ENCODE measurements at regions not wholly inside any gene's neighbourhood (a gene's known extent, or its start where the extent isn't known, plus 50 kb on each side); places are given as distances from the start of the nearest gene placed in this dataset.

- no peak overlapping the region for H3K27ac ChIP-seq
- TF ChIP-seq POLR2AphosphoS5 (IDR thresholded peaks at IDR 0.05; ENCODE audit: borderline replicate concordance, low read depth, low read length), result no peak
- no peak for TF ChIP-seq FOXP2 (optimal IDR thresholded peaks at IDR 0.05; ENCODE audit: control extremely low read depth, extremely low read length, insufficient read depth)
- TF ChIP-seq EZH2 (IDR thresholded peaks at IDR 0.05), result no peak
- H3K9me3 ChIP-seq (ENCODE audit: low read depth, low read length), result no peaks in the 10 kb centered on the region
- H3K4me3 ChIP-seq, result no peak overlapping the region
- DNase-seq (ENCODE audit: low read depth, low spot score), result no peak
- no peaks in the 10 kb centered on the region for H3K36me3 ChIP-seq (ENCODE audit: insufficient read depth, low read length)
- no peak overlapping the region for H3K9ac ChIP-seq (ENCODE audit: insufficient read length)
These were observed 323.5 kb downstream of the PLK2 start for GRCh38 chr5:58136406-58136805.

DNA sequence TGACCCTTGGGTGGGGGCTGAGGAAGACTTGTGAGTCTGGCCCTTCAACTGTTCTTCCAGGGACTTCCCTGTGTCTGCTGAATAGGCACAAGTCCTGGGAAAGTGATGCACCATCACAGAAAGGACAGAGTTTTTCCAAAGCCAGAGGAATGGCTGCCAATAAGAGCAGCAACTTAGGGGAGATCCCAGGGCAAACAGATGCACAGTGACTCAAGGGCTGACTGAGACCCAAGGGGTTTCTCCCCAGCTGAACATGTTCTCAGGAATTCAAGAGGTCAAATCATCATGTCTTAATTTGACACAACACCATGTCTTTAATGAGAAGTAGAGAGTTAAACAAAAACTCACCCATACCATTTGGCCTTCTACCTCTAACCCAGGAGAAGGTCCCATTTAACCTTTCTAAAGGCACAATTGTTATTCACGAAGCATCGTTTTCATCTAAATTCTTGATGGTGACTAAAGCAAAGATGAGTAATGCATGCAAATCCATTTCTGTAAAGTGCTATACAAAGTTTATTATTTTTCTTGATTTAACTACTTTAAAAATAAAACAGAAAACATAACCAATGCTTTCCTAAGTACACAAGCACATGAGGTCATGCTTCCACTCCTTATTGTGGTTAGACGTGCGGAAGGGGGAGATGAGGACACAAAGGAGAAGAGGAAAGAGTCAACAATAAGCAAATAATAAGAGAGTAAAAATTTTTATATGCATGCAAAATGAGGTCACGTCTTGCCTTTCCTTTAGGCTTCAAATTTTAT is 324.1 kb downstream of the PLK2 start:
- H3K9ac ChIP-seq (ENCODE audit: insufficient read length), result no peak overlapping the region
- H3K27ac ChIP-seq, result no peak overlapping the region
- DNase-seq (ENCODE audit: low read depth, low spot score), result no peak
- H3K9me3 ChIP-seq (ENCODE audit: low read depth, low read length), result no peaks in the 10 kb centered on the region
- TF ChIP-seq EZH2 (IDR thresholded peaks at IDR 0.05) (no peak), FOXP2 (optimal IDR thresholded peaks at IDR 0.05; ENCODE audit: control extremely low read depth, extremely low read length, insufficient read depth) (no peak), POLR2AphosphoS5 (IDR thresholded peaks at IDR 0.05; ENCODE audit: borderline replicate concordance, low read depth, low read length) (no peak)
- H3K4me3 ChIP-seq, result no peak overlapping the region
- no peaks in the 10 kb centered on the region for H3K36me3 ChIP-seq (ENCODE audit: insufficient read depth, low read length)

- no peak for TF ChIP-seq EZH2 (IDR thresholded peaks at IDR 0.05)
- TF ChIP-seq FOXP2 (optimal IDR thresholded peaks at IDR 0.05; ENCODE audit: control extremely low read depth, extremely low read length, insufficient read depth), result no peak
- no peak for TF ChIP-seq POLR2AphosphoS5 (IDR thresholded peaks at IDR 0.05; ENCODE audit: borderline replicate concordance, low read depth, low read length)
- Histone ChIP-seq H3K4me3 (peak overlapping the region; percentile 28), H3K9ac (ENCODE audit: insufficient read length) (no peak overlapping the region), H3K36me3 (ENCODE audit: insufficient read depth, low read length) (no peaks in the 10 kb centered on the region), H3K9me3 (ENCODE audit: low read depth, low read length) (no peaks in the 10 kb centered on the region), H3K27ac (peak overlapping the region; percentile 38; the same call in 1 of the 2 replicates)
- DNase-seq (ENCODE audit: low read depth, low spot score), result peak; percentile 51
These were observed 326.1 kb downstream of the PLK2 start for GRCh38 chr5:58133631-58134296.

GRCh38 chr5:58133216-58133615 is 326.7 kb downstream of the PLK2 start:
- 0 out of 2 replicates have a peak overlapping the region, but pooled peaks have one; percentile 28 for H3K4me3 ChIP-seq
- no peaks in the 10 kb centered on the region for H3K9me3 ChIP-seq (ENCODE audit: low read depth, low read length)
- TF ChIP-seq FOXP2 (optimal IDR thresholded peaks at IDR 0.05; ENCODE audit: control extremely low read depth, extremely low read length, insufficient read depth) (no peak), POLR2AphosphoS5 (IDR thresholded peaks at IDR 0.05; ENCODE audit: borderline replicate concordance, low read depth, low read length) (no peak), EZH2 (IDR thresholded peaks at IDR 0.05) (no peak)
- no peak overlapping the region for H3K9ac ChIP-seq (ENCODE audit: insufficient read length)
- no peak for DNase-seq (ENCODE audit: low read depth, low spot score)
- peak overlapping the region; percentile 38; the same call in 1 of the 2 replicates for H3K27ac ChIP-seq
- H3K36me3 ChIP-seq (ENCODE audit: insufficient read depth, low read length), result no peaks in the 10 kb centered on the region

DNA sequence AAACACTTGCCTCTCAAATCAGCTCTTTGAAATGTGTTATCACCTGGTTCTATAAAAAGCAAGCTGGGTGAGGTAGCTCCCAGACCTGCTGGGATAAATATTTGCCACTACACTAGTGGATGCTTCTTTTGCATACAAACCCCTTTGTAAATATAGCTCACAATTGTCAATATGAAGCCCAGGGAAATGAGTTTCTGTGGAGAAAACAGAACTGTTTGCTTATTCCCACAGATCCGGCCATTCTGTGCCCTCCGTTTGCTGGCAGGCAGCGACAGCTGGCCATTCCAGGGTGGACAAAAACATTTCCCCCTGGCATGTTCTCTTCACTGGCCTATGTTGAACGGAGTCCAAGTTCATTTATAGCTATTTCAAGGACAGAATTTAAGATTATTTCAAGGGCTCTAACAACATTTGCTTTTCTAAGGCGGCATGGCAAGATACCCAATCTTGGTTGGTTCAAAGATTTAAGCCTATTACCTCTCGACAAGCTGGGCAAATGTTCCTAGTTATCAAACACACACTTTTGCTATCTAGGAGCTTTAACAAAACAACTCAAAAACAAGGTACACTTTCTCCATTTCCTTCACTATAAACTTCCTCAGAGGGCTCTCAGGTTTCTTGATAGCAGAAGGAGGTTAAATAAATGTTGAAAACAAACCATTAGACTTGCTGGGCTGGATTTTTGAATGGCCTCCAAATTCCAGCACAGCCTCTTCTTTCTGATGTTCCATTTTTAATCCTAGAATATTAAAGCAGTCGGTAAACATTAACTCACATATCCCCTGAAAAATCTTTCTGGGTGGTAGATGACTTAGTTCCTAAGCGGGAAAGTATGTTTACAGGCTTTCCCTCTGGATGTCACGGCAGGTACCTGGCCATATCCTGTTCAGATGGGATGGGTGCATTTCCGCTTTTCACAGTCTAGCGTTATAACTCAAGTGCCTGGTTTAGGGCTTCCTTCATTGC is 332.3 kb downstream of the PLK2 start:
- Histone ChIP-seq H3K9me3 (ENCODE audit: low read depth, low read length) (no peaks in the 10 kb centered on the region), H3K9ac (ENCODE audit: insufficient read length) (no peak overlapping the region), H3K36me3 (ENCODE audit: insufficient read depth, low read length) (no peaks in the 10 kb centered on the region), H3K27ac (no peak overlapping the region), H3K4me3 (no peak overlapping the region)
- TF ChIP-seq EZH2 (IDR thresholded peaks at IDR 0.05), result no peak
- TF ChIP-seq POLR2AphosphoS5 (IDR thresholded peaks at IDR 0.05; ENCODE audit: borderline replicate concordance, low read depth, low read length), result no peak
- TF ChIP-seq FOXP2 (optimal IDR thresholded peaks at IDR 0.05; ENCODE audit: control extremely low read depth, extremely low read length, insufficient read depth), result no peak
- DNase-seq (ENCODE audit: low read depth, low spot score), result no peak

GRCh38 chr5:58123501-58123900 is 336.4 kb downstream of the PLK2 start:
- Histone ChIP-seq H3K27ac (no peak overlapping the region), H3K9ac (ENCODE audit: insufficient read length) (no peak overlapping the region), H3K36me3 (ENCODE audit: insufficient read depth, low read length) (no peaks in the 10 kb centered on the region), H3K4me3 (no peak overlapping the region), H3K9me3 (ENCODE audit: low read depth, low read length) (no peaks in the 10 kb centered on the region)
- TF ChIP-seq FOXP2 (optimal IDR thresholded peaks at IDR 0.05; ENCODE audit: control extremely low read depth, extremely low read length, insufficient read depth) (no peak), POLR2AphosphoS5 (IDR thresholded peaks at IDR 0.05; ENCODE audit: borderline replicate concordance, low read depth, low read length) (no peak), EZH2 (IDR thresholded peaks at IDR 0.05) (no peak)
- DNase-seq (ENCODE audit: low read depth, low spot score), result no peak

- no peak overlapping the region for H3K4me3 ChIP-seq
- no peak overlapping the region for H3K27ac ChIP-seq
- H3K9me3 ChIP-seq (ENCODE audit: low read depth, low read length), result no peaks in the 10 kb centered on the region
- no peak overlapping the region for H3K9ac ChIP-seq (ENCODE audit: insufficient read length)
- TF ChIP-seq EZH2 (IDR thresholded peaks at IDR 0.05) (no peak), FOXP2 (optimal IDR thresholded peaks at IDR 0.05; ENCODE audit: control extremely low read depth, extremely low read length, insufficient read depth) (no peak), POLR2AphosphoS5 (IDR thresholded peaks at IDR 0.05; ENCODE audit: borderline replicate concordance, low read depth, low read length) (no peak)
- H3K36me3 ChIP-seq (ENCODE audit: insufficient read depth, low read length), result no peaks in the 10 kb centered on the region
- no peak for DNase-seq (ENCODE audit: low read depth, low spot score)
These were observed 337.0 kb downstream of the PLK2 start for GRCh38 chr5:58122848-58123392.

Data from SK-N-MC (cell line).